SK-N-SH treated with all-trans-retinoic acid at 6 μM for 48 hours (cell line): ENCODE measurements at regions not wholly inside any gene's neighbourhood (a gene's known extent, or its start where the extent isn't known, plus 50 kb on each side); places are given as distances from the start of the nearest gene placed in this dataset.

Source experiments
- ATAC-seq: fragments of 200-7000 bp; cut with Tn5 transposase; 3 replicates; pipeline ENCODE4 v1.9.1; 2020; ENCODE audit warnings: mild to moderate bottlenecking, moderate library complexity
- ARNTL ChIP-seq: fragments of 450-650 bp; formaldehyde crosslinking; IDR thresholded peaks from 2 replicates; pipeline ENCODE4 v1.5.0; 2020; ENCODE audit warnings: low read depth, mild to moderate bottlenecking, moderate library complexity, borderline replicate concordance
- GLIS3 ChIP-seq: fragments of 250-450 bp; sonication (Bioruptor Pico); IDR thresholded peaks from 2 replicates; pipeline ENCODE4 v1.5.0; 2020; ENCODE audit warnings: mild to moderate bottlenecking, moderate library complexity
- ISL1 ChIP-seq: fragments of 250-450 bp; sonication (Bioruptor Pico); IDR thresholded peaks from 2 replicates; pipeline ENCODE4 v2.1.2; 2022; ENCODE audit warnings: mild to moderate bottlenecking, moderate library complexity
- OSR1 ChIP-seq: fragments of 250-450 bp; sonication (Bioruptor Pico); IDR thresholded peaks from 2 replicates; pipeline ENCODE4 v1.8.0; 2022; ENCODE audit warnings: moderate library complexity, mild to moderate bottlenecking, inconsistent platforms
- PPARA ChIP-seq: fragments of 250-450 bp; sonication (Bioruptor Pico); IDR thresholded peaks from 2 replicates; pipeline ENCODE4 v1.5.0; 2020; ENCODE audit warnings: mild to moderate bottlenecking, borderline replicate concordance
- RARB ChIP-seq: fragments of 250-450 bp; sonication (Bioruptor Pico); IDR thresholded peaks from 2 replicates; pipeline ENCODE4 v1.8.0; 2021; ENCODE audit warnings: mild to moderate bottlenecking, moderate library complexity
- TCF4 ChIP-seq: fragments of 250-450 bp; sonication (Bioruptor Pico); IDR thresholded peaks from 2 replicates; pipeline ENCODE4 v1.8.0; 2021; ENCODE audit warnings: mild to moderate bottlenecking, moderate library complexity, borderline replicate concordance
- TOX ChIP-seq: fragments of 250-450 bp; sonication (Bioruptor Pico); IDR thresholded peaks from 2 replicates; pipeline ENCODE4 v1.8.0; 2021; ENCODE audit warnings: mild to moderate bottlenecking, moderate library complexity, borderline replicate concordance
- ZC3H10 ChIP-seq: fragments of 250-450 bp; sonication (Bioruptor Pico); IDR thresholded peaks from 2 replicates; pipeline ENCODE4 v1.5.1; 2021; ENCODE audit warnings: mild to moderate bottlenecking, moderate library complexity
- ZNF565 ChIP-seq: fragments of 450-650 bp; formaldehyde crosslinking; conservative IDR thresholded peaks from 2 replicates; pipeline ENCODE4 v1.5.0; 2020; ENCODE audit warnings: low read depth, mild to moderate bottlenecking, moderate library complexity
- ZNF8 ChIP-seq: fragments of 450-650 bp; formaldehyde crosslinking; IDR thresholded peaks from 2 replicates; pipeline ENCODE4 v1.5.0; 2020; ENCODE audit warnings: mild to moderate bottlenecking, moderate library complexity
- TF ChIP-seq, protein P1 (sequence below): fragments of 250-450 bp; sonication (Bioruptor Pico); IDR thresholded peaks from 2 replicates; pipeline ENCODE4 v1.8.0; 2020; ENCODE audit warnings: mild to moderate bottlenecking, moderate library complexity, borderline replicate concordance
- TF ChIP-seq, protein P2 (sequence below): fragments of 250-450 bp; sonication (Bioruptor Pico); IDR thresholded peaks from 2 replicates; pipeline ENCODE4 v1.5.0; 2020; ENCODE audit warnings: mild to moderate bottlenecking, moderate library complexity
- TF ChIP-seq, protein P3 (sequence below): fragments of 250-450 bp; sonication (Bioruptor Pico); IDR thresholded peaks from 2 replicates; pipeline ENCODE4 v1.5.1; 2021; ENCODE audit warnings: mild to moderate bottlenecking, moderate library complexity
- TF ChIP-seq, protein P4 (sequence below): fragments of 250-450 bp; sonication (Bioruptor Pico); IDR thresholded peaks from 2 replicates; pipeline ENCODE4 v1.8.0; 2021; ENCODE audit warnings: low read depth, mild to moderate bottlenecking, moderate library complexity, borderline replicate concordance

DNA sequence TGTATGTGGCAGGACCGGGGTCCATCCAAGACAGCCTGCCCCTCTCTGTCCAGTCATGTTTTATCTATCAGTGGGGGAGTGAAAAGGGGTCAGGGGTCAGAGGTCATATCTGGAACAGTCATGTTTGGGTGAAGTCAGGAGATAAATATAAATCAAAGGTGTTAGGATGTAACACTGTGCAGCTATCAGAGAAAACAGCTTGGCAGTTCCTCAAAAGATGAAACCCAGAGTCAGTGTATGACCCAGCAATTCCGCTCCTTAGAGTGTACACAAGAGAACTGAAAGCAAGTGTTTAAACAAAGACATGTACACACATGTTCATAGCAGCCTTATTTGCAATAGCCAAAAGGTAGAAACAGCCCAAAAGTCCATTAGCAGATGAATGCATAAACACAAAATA, 361.3 kb downstream of the FOXL1 start:
- ATAC-seq, result no peak
- no peak for TF ChIP-seq RARB
- TF ChIP-seq, protein P1, sequence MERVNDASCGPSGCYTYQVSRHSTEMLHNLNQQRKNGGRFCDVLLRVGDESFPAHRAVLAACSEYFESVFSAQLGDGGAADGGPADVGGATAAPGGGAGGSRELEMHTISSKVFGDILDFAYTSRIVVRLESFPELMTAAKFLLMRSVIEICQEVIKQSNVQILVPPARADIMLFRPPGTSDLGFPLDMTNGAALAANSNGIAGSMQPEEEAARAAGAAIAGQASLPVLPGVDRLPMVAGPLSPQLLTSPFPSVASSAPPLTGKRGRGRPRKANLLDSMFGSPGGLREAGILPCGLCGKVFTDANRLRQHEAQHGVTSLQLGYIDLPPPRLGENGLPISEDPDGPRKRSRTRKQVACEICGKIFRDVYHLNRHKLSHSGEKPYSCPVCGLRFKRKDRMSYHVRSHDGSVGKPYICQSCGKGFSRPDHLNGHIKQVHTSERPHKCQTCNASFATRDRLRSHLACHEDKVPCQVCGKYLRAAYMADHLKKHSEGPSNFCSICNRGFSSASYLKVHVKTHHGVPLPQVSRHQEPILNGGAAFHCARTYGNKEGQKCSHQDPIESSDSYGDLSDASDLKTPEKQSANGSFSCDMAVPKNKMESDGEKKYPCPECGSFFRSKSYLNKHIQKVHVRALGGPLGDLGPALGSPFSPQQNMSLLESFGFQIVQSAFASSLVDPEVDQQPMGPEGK (CRISPR knock-in tag), result no peak
- no peak for TF ChIP-seq OSR1 (CRISPR knock-in tag)
- TF ChIP-seq, protein P2, sequence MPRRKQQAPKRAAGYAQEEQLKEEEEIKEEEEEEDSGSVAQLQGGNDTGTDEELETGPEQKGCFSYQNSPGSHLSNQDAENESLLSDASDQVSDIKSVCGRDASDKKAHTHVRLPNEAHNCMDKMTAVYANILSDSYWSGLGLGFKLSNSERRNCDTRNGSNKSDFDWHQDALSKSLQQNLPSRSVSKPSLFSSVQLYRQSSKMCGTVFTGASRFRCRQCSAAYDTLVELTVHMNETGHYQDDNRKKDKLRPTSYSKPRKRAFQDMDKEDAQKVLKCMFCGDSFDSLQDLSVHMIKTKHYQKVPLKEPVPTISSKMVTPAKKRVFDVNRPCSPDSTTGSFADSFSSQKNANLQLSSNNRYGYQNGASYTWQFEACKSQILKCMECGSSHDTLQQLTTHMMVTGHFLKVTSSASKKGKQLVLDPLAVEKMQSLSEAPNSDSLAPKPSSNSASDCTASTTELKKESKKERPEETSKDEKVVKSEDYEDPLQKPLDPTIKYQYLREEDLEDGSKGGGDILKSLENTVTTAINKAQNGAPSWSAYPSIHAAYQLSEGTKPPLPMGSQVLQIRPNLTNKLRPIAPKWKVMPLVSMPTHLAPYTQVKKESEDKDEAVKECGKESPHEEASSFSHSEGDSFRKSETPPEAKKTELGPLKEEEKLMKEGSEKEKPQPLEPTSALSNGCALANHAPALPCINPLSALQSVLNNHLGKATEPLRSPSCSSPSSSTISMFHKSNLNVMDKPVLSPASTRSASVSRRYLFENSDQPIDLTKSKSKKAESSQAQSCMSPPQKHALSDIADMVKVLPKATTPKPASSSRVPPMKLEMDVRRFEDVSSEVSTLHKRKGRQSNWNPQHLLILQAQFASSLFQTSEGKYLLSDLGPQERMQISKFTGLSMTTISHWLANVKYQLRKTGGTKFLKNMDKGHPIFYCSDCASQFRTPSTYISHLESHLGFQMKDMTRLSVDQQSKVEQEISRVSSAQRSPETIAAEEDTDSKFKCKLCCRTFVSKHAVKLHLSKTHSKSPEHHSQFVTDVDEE (CRISPR knock-in tag), result no peak
- TF ChIP-seq, protein P3, sequence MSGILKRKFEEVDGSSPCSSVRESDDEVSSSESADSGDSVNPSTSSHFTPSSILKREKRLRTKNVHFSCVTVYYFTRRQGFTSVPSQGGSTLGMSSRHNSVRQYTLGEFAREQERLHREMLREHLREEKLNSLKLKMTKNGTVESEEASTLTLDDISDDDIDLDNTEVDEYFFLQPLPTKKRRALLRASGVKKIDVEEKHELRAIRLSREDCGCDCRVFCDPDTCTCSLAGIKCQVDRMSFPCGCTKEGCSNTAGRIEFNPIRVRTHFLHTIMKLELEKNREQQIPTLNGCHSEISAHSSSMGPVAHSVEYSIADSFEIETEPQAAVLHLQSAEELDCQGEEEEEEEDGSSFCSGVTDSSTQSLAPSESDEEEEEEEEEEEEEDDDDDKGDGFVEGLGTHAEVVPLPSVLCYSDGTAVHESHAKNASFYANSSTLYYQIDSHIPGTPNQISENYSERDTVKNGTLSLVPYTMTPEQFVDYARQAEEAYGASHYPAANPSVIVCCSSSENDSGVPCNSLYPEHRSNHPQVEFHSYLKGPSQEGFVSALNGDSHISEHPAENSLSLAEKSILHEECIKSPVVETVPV (CRISPR knock-in tag), result no peak
- no peak for TF ChIP-seq GLIS3
- TF ChIP-seq, protein P4, sequence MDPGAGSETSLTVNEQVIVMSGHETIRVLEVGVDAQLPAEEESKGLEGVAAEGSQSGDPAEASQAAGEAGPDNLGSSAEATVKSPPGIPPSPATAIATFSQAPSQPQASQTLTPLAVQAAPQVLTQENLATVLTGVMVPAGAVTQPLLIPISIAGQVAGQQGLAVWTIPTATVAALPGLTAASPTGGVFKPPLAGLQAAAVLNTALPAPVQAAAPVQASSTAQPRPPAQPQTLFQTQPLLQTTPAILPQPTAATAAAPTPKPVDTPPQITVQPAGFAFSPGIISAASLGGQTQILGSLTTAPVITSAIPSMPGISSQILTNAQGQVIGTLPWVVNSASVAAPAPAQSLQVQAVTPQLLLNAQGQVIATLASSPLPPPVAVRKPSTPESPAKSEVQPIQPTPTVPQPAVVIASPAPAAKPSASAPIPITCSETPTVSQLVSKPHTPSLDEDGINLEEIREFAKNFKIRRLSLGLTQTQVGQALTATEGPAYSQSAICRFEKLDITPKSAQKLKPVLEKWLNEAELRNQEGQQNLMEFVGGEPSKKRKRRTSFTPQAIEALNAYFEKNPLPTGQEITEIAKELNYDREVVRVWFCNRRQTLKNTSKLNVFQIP (CRISPR knock-in tag), result no peak
- TF ChIP-seq TOX (CRISPR knock-in tag), result no peak

- no peak for ATAC-seq
- TF ChIP-seq ZNF8 (CRISPR knock-in tag) (no peak), TCF4 (no peak), PPARA (CRISPR knock-in tag) (no peak), TOX (CRISPR knock-in tag) (no peak), ZC3H10 (CRISPR knock-in tag) (no peak), ISL1 (CRISPR knock-in tag) (no peak), OSR1 (CRISPR knock-in tag) (no peak), GLIS3 (no peak), ZNF565 (CRISPR knock-in tag) (no peak), ARNTL (CRISPR knock-in tag) (no peak)
- TF ChIP-seq, protein P2 (CRISPR knock-in tag), result no peak
- TF ChIP-seq, protein P3 (CRISPR knock-in tag), result no peak
- TF ChIP-seq, protein P1 (CRISPR knock-in tag), result no peak
- TF ChIP-seq, all 23 proteins: peak for 0
These were observed 363.4 kb downstream of the FOXL1 start for GRCh38 chr16:86941731-86942130.
